ENCODE measurements at regions not wholly inside any gene's neighbourhood (a gene's known extent, or its start where the extent isn't known, plus 50 kb on each side); places are given as distances from the start of the nearest gene placed in this dataset.
"Not testable (repeated sequence)": the region's sequence is repeated elsewhere in the genome, so short reads cannot be mapped to it uniquely, and the experiment has no call there.

- ATAC-seq (ENCODE audit: insufficient read depth, low FRiP score) = no peak
- WGBS, 2 donors = 87 to 90% methylated on average over 6 to 7 of the region's 7 CpGs
Measured at GRCh38 chr14:105742531-105742848, 216.1 kb downstream of the TMEM121 start.

DNA sequence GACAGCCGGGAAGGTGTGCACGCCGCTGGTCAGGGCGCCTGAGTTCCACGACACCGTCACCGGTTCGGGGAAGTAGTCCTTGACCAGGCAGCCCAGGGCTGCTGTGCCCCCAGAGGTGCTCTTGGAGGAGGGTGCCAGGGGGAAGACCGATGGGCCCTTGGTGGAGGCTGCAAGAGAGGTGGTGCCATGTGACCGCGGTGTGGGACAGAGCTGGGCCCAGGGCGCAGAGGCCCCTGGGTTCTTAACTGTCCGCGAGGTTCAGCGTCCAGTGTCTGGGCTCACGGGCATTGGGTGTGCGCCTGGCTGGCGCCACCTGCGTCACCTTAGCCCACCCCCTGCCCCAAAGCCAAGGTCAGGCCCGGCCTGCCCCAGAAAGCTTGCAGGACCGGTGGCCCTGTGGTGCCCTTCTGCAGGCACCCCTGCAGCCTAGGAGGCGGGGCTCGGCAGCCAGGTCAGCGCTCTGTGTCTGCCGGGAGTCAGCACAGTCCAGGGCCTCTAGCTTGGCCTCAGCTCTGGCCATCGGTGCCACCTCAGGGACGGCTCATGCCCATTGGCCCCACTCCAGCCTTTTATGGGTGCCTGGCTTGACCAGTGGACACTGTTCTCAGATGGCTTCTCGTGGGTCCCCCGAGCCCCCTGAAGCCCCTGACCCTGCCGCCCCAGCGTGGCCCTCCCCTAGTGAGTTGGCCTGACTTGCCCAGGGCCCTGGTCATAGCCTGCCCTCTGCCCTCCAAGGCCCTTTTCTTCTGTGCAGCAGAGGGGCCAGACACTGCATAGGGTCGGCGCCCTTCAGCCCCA, 216.7 kb downstream of the TMEM121 start:
- not testable (repeated sequence) for DNase-seq; H3K27ac ChIP-seq (ENCODE audit: low read depth in 1 of 2, low read length in 1 of 2); H3K9me3 ChIP-seq (ENCODE audit: control insufficient read depth in 4 of 4, insufficient read depth in 3 of 4, low read length in 3 of 4); H3K36me3 ChIP-seq (ENCODE audit: control insufficient read depth in 4 of 4, insufficient read depth in 4 of 4, low read length in 4 of 4); H3K4me3 ChIP-seq; H3K4me1 ChIP-seq (ENCODE audit: control insufficient read depth in 5 of 5, insufficient read depth in 5 of 5, low read length in 5 of 5); H3K27me3 ChIP-seq (ENCODE audit: control insufficient read depth in 3 of 3, insufficient read depth in 3 of 3, low read length in 2 of 3); H3K9ac ChIP-seq (ENCODE audit: insufficient read depth in 1 of 2, low read length in 2 of 2)
- WGBS, 2 donors = 81 to 90% methylated on average over 21 to 23 of the region's 33 CpGs
- ATAC-seq (ENCODE audit: insufficient read depth, low FRiP score) = peak; percentile 51

More at GRCh38 chr14:105742531-105742848, 216.1 kb downstream of the TMEM121 start:
- Histone ChIP-seq H3K4me1 (ENCODE audit: control insufficient read depth in 5 of 5, insufficient read depth in 5 of 5, low read length in 5 of 5) (no peaks in the 10 kb centered on the region), H3K36me3 (ENCODE audit: control insufficient read depth in 4 of 4, insufficient read depth in 4 of 4, low read length in 4 of 4) (no peaks in the 10 kb centered on the region), H3K9ac (ENCODE audit: insufficient read depth in 1 of 2, low read length in 2 of 2) (no peak overlapping the region), H3K27me3 (ENCODE audit: control insufficient read depth in 3 of 3, insufficient read depth in 3 of 3, low read length in 2 of 3) (no peaks in the 10 kb centered on the region), H3K9me3 (ENCODE audit: control insufficient read depth in 4 of 4, insufficient read depth in 3 of 4, low read length in 3 of 4) (peaks cover 0 to 3% (median 0%) of the 10 kb centered on the region in 4 donors), H3K27ac (ENCODE audit: low read depth in 1 of 2, low read length in 1 of 2) (no peak overlapping the region), H3K4me3 (no peak overlapping the region)
- no peak for TF ChIP-seq CTCF (IDR thresholded peaks at IDR 0.05; ENCODE audit: control extremely low read depth, extremely low read depth)
- DNase-seq = no peak

GRCh38 chr14:105744213-105744787, 217.9 kb downstream of the TMEM121 start:
- H3K36me3 ChIP-seq (ENCODE audit: control insufficient read depth in 4 of 4, insufficient read depth in 4 of 4, low read length in 4 of 4); ATAC-seq (ENCODE audit: insufficient read depth, low FRiP score); H3K9ac ChIP-seq (ENCODE audit: insufficient read depth in 1 of 2, low read length in 2 of 2); H3K4me3 ChIP-seq; DNase-seq; H3K27ac ChIP-seq (ENCODE audit: low read depth in 1 of 2, low read length in 1 of 2); H3K27me3 ChIP-seq (ENCODE audit: control insufficient read depth in 3 of 3, insufficient read depth in 3 of 3, low read length in 2 of 3); H3K4me1 ChIP-seq (ENCODE audit: control insufficient read depth in 5 of 5, insufficient read depth in 5 of 5, low read length in 5 of 5); H3K9me3 ChIP-seq (ENCODE audit: control insufficient read depth in 4 of 4, insufficient read depth in 3 of 4, low read length in 3 of 4): not testable (repeated sequence)
- 60 to 73% methylated on average over 8 to 9 of the region's 10 CpGs for WGBS, 2 donors

- no peaks in the 10 kb centered on the region for H3K36me3 ChIP-seq (ENCODE audit: control insufficient read depth in 4 of 4, insufficient read depth in 4 of 4, low read length in 4 of 4)
- H3K4me3 ChIP-seq = no peak overlapping the region
- no peak overlapping the region for H3K27ac ChIP-seq (ENCODE audit: low read depth in 1 of 2, low read length in 1 of 2)
- peaks cover 0 to 2% (median 0%) of the 10 kb centered on the region in 5 donors for H3K4me1 ChIP-seq (ENCODE audit: control insufficient read depth in 5 of 5, insufficient read depth in 5 of 5, low read length in 5 of 5)
- no peak overlapping the region for H3K9ac ChIP-seq (ENCODE audit: insufficient read depth in 1 of 2, low read length in 2 of 2)
- 55 to 64% methylated on average over 6 of the region's 6 CpGs for WGBS, 2 donors
- ATAC-seq (ENCODE audit: insufficient read depth, low FRiP score) (no peak), DNase-seq (no peak)
- H3K27me3 ChIP-seq (ENCODE audit: control insufficient read depth in 3 of 3, insufficient read depth in 3 of 3, low read length in 2 of 3) = no peaks in the 10 kb centered on the region
- TF ChIP-seq CTCF (IDR thresholded peaks at IDR 0.05; ENCODE audit: control extremely low read depth, extremely low read depth) = no peak
- H3K9me3 ChIP-seq (ENCODE audit: control insufficient read depth in 4 of 4, insufficient read depth in 3 of 4, low read length in 3 of 4) = peaks cover 0 to 4% (median 2%) of the 10 kb centered on the region in 4 donors
Measured at GRCh38 chr14:105745433-105746123, 219.2 kb downstream of the TMEM121 start.
